ENCODE measurements at regions not wholly inside any gene's neighbourhood (a gene's known extent, or its start where the extent isn't known, plus 50 kb on each side); places are given as distances from the start of the nearest gene placed in this dataset.

DNA sequence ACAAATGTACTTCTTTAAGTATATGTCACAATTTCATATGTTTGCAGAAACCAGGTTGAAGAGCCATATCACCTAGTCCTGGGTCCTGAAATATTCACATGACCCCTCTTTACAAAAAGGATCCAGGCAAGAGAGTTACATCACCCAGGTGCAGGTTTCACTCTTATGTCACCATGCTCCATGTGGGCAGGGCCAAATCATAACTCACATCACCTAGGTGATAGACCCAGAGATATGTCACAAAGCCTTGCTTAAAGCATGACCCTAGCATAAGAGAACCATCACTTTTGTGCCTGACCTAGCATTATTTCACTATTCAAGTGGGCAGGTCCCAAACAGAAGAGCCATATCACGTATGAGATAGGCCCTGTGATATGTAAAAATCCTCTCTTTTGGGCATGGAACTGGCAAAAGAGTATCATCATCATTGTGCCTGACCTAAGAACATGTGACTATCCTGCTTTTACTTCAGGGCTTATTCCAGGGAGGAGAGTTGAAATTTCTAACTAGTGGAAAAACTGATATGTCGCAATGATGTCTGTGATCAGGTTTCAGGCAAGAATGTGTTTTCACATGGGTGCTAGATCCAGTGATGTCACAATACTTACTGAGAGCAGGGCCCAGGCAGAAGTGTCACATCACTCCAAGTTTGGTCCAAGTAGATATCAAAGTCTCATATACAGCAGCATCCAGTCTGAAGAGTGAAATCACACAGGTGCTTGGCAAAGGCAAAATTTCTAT, 909.9 kb upstream of the AMELY start:
- no peak for DNase-seq
- intact Hi-C loops (cut with DNase I; ENCODE audit: low total_unique reads) = no loop called here
- Histone ChIP-seq H3K27me3 (no peaks in the 10 kb centered on the region), H3K9me3 (no peaks in the 10 kb centered on the region), H3K4me3 (no peak overlapping the region), H3K36me3 (no peaks in the 10 kb centered on the region), H3K27ac (no peak overlapping the region), H3K4me1 (no peaks in the 10 kb centered on the region)
- WGBS, 2 donors (ENCODE audit: low coverage in 1 of 2) = no CpG with 5 or more reads among the region's 2 CpGs
- TF ChIP-seq POLR2A (IDR thresholded peaks at IDR 0.05) = no peak
- TF ChIP-seq EP300 (IDR thresholded peaks at IDR 0.05; ENCODE audit: low read depth) = no peak
- in situ Hi-C loops (cut with MboI; ENCODE audit: low pct_ligation_motif_present in 1 of 4, low pct_unique_long_range_greater_than_20kb in 1 of 4, low sequenced_read_pairs in 3 of 4) = loop anchor here in 2 of 4 donors (25.0 kb wide), 2 partner anchors 459 to 484 kb away; no protein-coding TSS in a partner anchor

DNA sequence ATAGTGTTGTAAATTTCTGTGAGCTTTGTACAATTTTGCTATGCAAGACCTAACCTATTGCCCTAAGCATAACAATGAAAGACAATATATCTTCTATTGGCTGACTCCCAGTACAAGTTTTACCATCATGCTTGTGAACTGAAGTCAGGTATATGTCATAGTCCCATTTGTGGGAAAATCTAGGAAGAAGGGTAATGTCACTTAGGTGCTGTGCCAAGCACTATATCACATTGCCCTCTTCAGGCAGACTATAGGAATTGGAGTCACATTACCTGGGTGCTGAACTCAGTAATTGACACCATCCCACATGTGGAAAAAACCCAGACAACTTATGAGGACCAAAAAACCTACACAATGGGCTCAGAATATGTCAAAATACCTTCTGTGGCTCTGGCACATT, 907.4 kb upstream of the AMELY start:
- DNase-seq = no peak

DNA sequence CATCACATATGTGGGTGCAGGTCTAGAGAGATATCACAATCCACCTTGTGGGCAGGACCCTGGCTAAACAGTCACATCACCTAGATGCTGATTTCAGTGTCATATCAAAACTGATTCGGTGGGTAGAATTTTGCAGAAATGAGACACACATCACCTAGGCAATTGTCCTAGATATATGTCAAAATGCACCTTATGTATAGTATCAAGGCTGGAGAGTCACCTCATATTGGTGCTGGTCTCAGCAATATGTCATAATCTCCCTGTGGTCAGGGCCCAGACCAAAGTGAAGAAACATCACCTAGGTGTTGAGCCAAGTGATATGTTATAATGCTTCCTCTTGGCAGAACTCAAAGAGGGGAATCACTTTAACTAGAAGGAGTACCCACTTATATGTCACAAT, 905.0 kb upstream of the AMELY start:
- DNase-seq = no peak
- Histone ChIP-seq H3K4me3 (no peak overlapping the region), H3K9me3 (no peaks in the 10 kb centered on the region), H3K27ac (no peak overlapping the region), H3K36me3 (no peaks in the 10 kb centered on the region), H3K4me1 (no peaks in the 10 kb centered on the region), H3K27me3 (no peaks in the 10 kb centered on the region)
- intact Hi-C loops (cut with DNase I; ENCODE audit: low total_unique reads) = no loop called here
- in situ Hi-C loops (cut with MboI; ENCODE audit: low pct_ligation_motif_present in 1 of 4, low pct_unique_long_range_greater_than_20kb in 1 of 4, low sequenced_read_pairs in 3 of 4) = loop anchor here in 2 of 4 donors (25.0 kb wide), 2 partner anchors 454 to 479 kb away; no protein-coding TSS in a partner anchor
- TF ChIP-seq EP300 (IDR thresholded peaks at IDR 0.05; ENCODE audit: low read depth) (no peak), POLR2AphosphoS5 (IDR thresholded peaks at IDR 0.05) (no peak), POLR2A (IDR thresholded peaks at IDR 0.05) (no peak)
- TF ChIP-seq, protein P1, sequence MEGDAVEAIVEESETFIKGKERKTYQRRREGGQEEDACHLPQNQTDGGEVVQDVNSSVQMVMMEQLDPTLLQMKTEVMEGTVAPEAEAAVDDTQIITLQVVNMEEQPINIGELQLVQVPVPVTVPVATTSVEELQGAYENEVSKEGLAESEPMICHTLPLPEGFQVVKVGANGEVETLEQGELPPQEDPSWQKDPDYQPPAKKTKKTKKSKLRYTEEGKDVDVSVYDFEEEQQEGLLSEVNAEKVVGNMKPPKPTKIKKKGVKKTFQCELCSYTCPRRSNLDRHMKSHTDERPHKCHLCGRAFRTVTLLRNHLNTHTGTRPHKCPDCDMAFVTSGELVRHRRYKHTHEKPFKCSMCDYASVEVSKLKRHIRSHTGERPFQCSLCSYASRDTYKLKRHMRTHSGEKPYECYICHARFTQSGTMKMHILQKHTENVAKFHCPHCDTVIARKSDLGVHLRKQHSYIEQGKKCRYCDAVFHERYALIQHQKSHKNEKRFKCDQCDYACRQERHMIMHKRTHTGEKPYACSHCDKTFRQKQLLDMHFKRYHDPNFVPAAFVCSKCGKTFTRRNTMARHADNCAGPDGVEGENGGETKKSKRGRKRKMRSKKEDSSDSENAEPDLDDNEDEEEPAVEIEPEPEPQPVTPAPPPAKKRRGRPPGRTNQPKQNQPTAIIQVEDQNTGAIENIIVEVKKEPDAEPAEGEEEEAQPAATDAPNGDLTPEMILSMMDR (IDR thresholded peaks at IDR 0.05) = no peak
- no CpG with 5 or more reads among the region's 1 CpG for WGBS, 2 donors (ENCODE audit: low coverage in 1 of 2)

More for the DNA sequence above, 907.4 kb upstream of the AMELY start:
- TF ChIP-seq, protein P1 (IDR thresholded peaks at IDR 0.05) = peak in 4 of 5 experiments; percentile 35 to 45 (median 38)
- TF ChIP-seq POLR2AphosphoS5 (IDR thresholded peaks at IDR 0.05) = no peak
- no peak for TF ChIP-seq EP300 (IDR thresholded peaks at IDR 0.05; ENCODE audit: low read depth)
- Histone ChIP-seq H3K36me3 (no peaks in the 10 kb centered on the region), H3K27ac (no peak overlapping the region), H3K4me1 (no peaks in the 10 kb centered on the region), H3K9me3 (no peaks in the 10 kb centered on the region), H3K27me3 (no peaks in the 10 kb centered on the region), H3K4me3 (no peak overlapping the region)
- intact Hi-C loops (cut with DNase I; ENCODE audit: low total_unique reads) (no loop called here), in situ Hi-C loops (cut with MboI; ENCODE audit: low pct_ligation_motif_present in 1 of 4, low pct_unique_long_range_greater_than_20kb in 1 of 4, low sequenced_read_pairs in 3 of 4) (loop anchor here in 2 of 4 donors (25.0 kb wide), 2 partner anchors 457 to 482 kb away; no protein-coding TSS in a partner anchor)

DNA sequence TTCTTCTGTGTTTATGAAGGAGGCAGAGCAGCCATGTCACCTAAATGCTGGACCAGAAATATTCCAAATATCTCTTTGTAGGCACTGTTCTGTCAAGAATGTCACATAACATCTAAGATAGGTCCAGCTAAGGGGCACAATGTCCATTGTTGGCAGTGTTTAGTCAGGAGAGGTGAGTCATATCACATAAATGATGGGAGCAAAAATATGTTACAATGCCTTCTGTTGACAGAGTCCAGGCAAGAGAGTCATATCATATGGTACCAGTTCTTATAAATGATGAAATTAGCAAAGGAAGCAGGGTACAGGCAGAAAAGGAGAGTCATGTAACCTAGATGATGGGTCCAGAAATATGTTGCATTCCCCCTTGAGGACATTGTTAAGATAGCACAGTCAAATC, 904.4 kb upstream of the AMELY start:
- DNase-seq = no peak
- intact Hi-C loops (cut with DNase I; ENCODE audit: low total_unique reads) = no loop called here
- no peak for TF ChIP-seq POLR2A (IDR thresholded peaks at IDR 0.05)
- TF ChIP-seq EP300 (IDR thresholded peaks at IDR 0.05; ENCODE audit: low read depth) = no peak
- no peak for TF ChIP-seq POLR2AphosphoS5 (IDR thresholded peaks at IDR 0.05)
- TF ChIP-seq, protein P1 (IDR thresholded peaks at IDR 0.05) = no peak
- Histone ChIP-seq H3K27ac (no peak overlapping the region), H3K27me3 (no peaks in the 10 kb centered on the region), H3K4me3 (no peak overlapping the region), H3K4me1 (no peaks in the 10 kb centered on the region), H3K36me3 (no peaks in the 10 kb centered on the region), H3K9me3 (no peaks in the 10 kb centered on the region)
- in situ Hi-C loops (cut with MboI; ENCODE audit: low pct_ligation_motif_present in 1 of 4, low pct_unique_long_range_greater_than_20kb in 1 of 4, low sequenced_read_pairs in 3 of 4) = loop anchor here in 2 of 4 donors (25.0 kb wide), 2 partner anchors 454 to 479 kb away; no protein-coding TSS in a partner anchor

All from transverse colon (tissue), 4 donors.